Activated CD8-positive, alpha-beta T cell treated with anti-CD3 and anti-CD28 coated beads for 36 hours (primary cell): ENCODE measurements at regions not wholly inside any gene's neighbourhood (a gene's known extent, or its start where the extent isn't known, plus 50 kb on each side); places are given as distances from the start of the nearest gene placed in this dataset.

ENCODE experiments used
- ATAC-seq: fragments of 200-7000 bp; cut with Tn5 transposase; one replicate; pipeline ENCODE4 v1.10.0; 2021; ENCODE audit warnings: mild to moderate bottlenecking, moderate library complexity
- CTCF ChIA-PET: fragments of 350-600 bp; sonication (Branson Sonifier 250); formaldehyde crosslinking; loops from one replicate; lab custom pipeline; 2021; ENCODE audit warnings: antibody characterized with exemption; lab: Charles Lee
- POLR2A ChIA-PET: fragments of 350-600 bp; sonication (Branson Sonifier 250); formaldehyde crosslinking; loops from one replicate; lab custom pipeline; 2021; ENCODE audit warnings: antibody characterized with exemption; lab: Charles Lee
- DNase-seq: peaks from one replicate; pipeline ENCODE4 v3.0.0-alpha.2; 2020
- H3K27ac Mint-ChIP-seq: one replicate; pipeline ENCODE4 v1.8.0; 2021; ENCODE audit warnings: mild to moderate bottlenecking, mixed read lengths
- H3K27me3 Mint-ChIP-seq: one replicate; pipeline ENCODE4 v1.8.0; 2021; ENCODE audit warnings: mixed read lengths
- H3K36me3 Mint-ChIP-seq: one replicate; pipeline ENCODE4 v1.8.0; 2021; ENCODE audit warnings: low read depth, mixed read lengths
- H3K4me1 Mint-ChIP-seq: one replicate; pipeline ENCODE4 v1.8.0; 2021; ENCODE audit warnings: low read depth, mixed read lengths
- H3K4me3 Mint-ChIP-seq: one replicate; pipeline ENCODE4 v1.8.0; 2021; ENCODE audit warnings: mild to moderate bottlenecking, moderate library complexity, mixed read lengths
- H3K9me3 Mint-ChIP-seq: one replicate; pipeline ENCODE4 v1.8.0; 2021; ENCODE audit warnings: mixed read lengths
- CTCF ChIP-seq: fragments of 200-600 bp; IDR thresholded peaks from one replicate; pipeline ENCODE4 v1.8.0; 2022; ENCODE audit warnings: antibody characterized with exemption, mild to moderate bottlenecking
- intact Hi-C: fragments of 100-400 bp; cut with micrococcal nuclease; formaldehyde crosslinking; loops from one replicate; pipeline ENCODE4 v1.10.0; 2022

- no peaks in the 10 kb centered on the region for H3K4me1 Mint-ChIP-seq
- TF ChIP-seq CTCF, result no peak
- CTCF ChIA-PET, result no interaction called here
- H3K36me3 Mint-ChIP-seq, result no peaks in the 10 kb centered on the region
- no peaks in the 10 kb centered on the region for H3K27me3 Mint-ChIP-seq
- intact Hi-C loops, result no loop called here
- no peaks in the 10 kb centered on the region for H3K9me3 Mint-ChIP-seq
- DNase-seq, result no peak
- POLR2A ChIA-PET, result no interaction called here
- no peak overlapping the region for H3K27ac Mint-ChIP-seq
- ATAC-seq, result no peak
- H3K4me3 Mint-ChIP-seq, result no peak overlapping the region
These were observed 1274.2 kb upstream of the GJE1 start for GRCh38 chr6:140858381-140858971.

DNA sequence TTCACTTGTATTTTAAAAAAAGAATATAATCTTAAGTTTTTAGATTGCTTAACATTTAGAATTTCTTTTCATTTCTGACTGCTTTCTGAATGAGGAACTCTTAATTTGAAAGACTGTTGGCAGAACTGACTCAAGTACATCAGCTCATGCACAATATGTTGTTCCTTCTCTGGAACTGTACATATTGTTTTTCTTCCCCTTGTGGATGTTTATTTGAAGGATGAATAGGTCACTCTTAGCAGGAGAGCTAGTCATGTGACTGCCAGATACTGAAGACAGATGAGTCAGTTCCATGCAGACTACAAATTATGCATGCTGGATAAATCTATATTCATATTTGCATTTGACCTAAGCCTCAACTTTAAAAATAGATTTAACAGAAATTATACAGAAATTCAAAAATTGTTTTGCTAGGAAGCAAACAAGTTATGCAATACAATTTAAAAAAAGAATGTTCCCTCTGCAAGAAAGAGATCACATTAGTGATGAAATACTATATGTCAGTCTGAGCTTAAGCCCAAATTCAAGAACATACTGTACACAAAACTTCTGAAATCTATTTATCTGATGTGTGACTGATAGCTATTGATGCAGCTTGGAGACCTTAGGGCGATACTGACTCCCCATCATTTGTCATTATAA, 1274.9 kb upstream of the GJE1 start:
- intact Hi-C loops, result no loop called here
- Mint-ChIP-seq H3K36me3 (no peaks in the 10 kb centered on the region), H3K9me3 (no peaks in the 10 kb centered on the region), H3K4me3 (no peak overlapping the region), H3K27me3 (no peaks in the 10 kb centered on the region), H3K4me1 (no peaks in the 10 kb centered on the region), H3K27ac (no peak overlapping the region)
- ChIA-PET CTCF (no interaction called here), POLR2A (no interaction called here)
- DNase-seq (no peak), ATAC-seq (no peak)
- no peak for TF ChIP-seq CTCF

DNA sequence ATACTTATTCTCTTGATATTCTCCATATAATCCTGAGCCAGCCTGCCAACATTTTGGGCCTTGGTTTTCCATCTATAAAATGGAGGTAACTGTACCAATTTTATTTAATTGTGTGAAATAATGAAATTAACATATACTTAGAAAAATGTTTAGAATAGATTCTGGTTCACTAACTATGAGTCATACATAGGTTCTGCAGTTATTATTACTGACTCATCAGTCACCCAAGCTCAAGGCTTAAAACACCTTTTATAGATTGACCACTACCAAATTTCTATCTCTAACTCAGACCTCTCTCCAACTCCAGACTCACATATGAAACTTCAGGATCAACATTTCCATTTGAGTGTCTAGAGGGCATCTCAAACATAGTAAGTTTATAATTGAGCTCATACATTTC, 1277.2 kb upstream of the GJE1 start:
- Mint-ChIP-seq H3K27ac (no peak overlapping the region), H3K4me1 (no peaks in the 10 kb centered on the region), H3K36me3 (no peaks in the 10 kb centered on the region), H3K9me3 (no peaks in the 10 kb centered on the region), H3K27me3 (no peaks in the 10 kb centered on the region), H3K4me3 (no peak overlapping the region)
- no peak for TF ChIP-seq CTCF
- ATAC-seq, result no peak
- intact Hi-C loops, result no loop called here
- POLR2A ChIA-PET, result no interaction called here
- CTCF ChIA-PET, result interaction anchor here (0.6 kb wide), 1 partner anchor 293 kb away, joined by 3 read pairs; no protein-coding TSS in a partner anchor
- DNase-seq, result no peak

- intact Hi-C loops, result no loop called here
- Mint-ChIP-seq H3K9me3 (no peaks in the 10 kb centered on the region), H3K27ac (no peak overlapping the region), H3K4me3 (no peak overlapping the region), H3K4me1 (no peaks in the 10 kb centered on the region), H3K27me3 (no peaks in the 10 kb centered on the region), H3K36me3 (no peaks in the 10 kb centered on the region)
- no peak for DNase-seq
- no peak for ATAC-seq
- ChIA-PET POLR2A (no interaction called here), CTCF (no interaction called here)
- no peak for TF ChIP-seq CTCF
These were observed 1278.4 kb upstream of the GJE1 start for GRCh38 chr6:140854318-140854717.

DNA sequence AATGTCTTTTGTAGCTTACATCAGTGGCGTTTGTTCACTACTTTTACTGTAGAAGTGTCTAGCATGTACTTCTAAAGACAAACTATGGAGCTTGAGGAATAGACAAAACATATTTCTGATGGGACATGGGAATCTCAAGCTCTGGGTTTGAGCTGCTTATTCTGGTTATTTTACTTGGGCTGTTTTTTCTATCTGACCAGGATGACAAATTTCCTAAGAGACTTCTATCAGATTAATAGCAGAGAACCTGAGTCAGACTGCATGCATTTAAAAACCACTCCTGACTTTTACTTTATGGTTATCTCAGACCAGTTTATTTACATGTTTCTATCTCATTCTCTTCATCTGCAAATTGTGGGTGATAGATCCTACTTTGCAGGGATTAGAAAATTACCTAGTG, 1282.3 kb upstream of the GJE1 start:
- Mint-ChIP-seq H3K4me3 (no peak overlapping the region), H3K27me3 (no peaks in the 10 kb centered on the region), H3K4me1 (no peaks in the 10 kb centered on the region), H3K27ac (no peak overlapping the region), H3K36me3 (no peaks in the 10 kb centered on the region), H3K9me3 (no peaks in the 10 kb centered on the region)
- no peak for TF ChIP-seq CTCF
- POLR2A ChIA-PET, result no interaction called here
- intact Hi-C loops, result no loop called here
- ATAC-seq (no peak), DNase-seq (no peak)
- CTCF ChIA-PET, result no interaction called here
